K562 (cell line): ENCODE measurements at regions not wholly inside any gene's neighbourhood (a gene's known extent, or its start where the extent isn't known, plus 50 kb on each side); places are given as distances from the start of the nearest gene placed in this dataset.

Experiments used
- IRF2 ChIP-seq: sonication (generic); formaldehyde crosslinking; IDR thresholded peaks from 2 replicates; pipeline ENCODE4 v1.8.1; 2022; ENCODE audit warnings: mild to moderate bottlenecking, missing genetic modification reagents
- POLR2A ChIP-seq: fragments of 450-650 bp; conservative IDR thresholded peaks from 2 replicates; pipeline ENCODE4 v1.6.1; 2016

- TF ChIP-seq IRF2 (CRISPR knock-in tag) (no peak), POLR2A (no peak)
Observed at GRCh38 chr2:15794608-15795134, 145.7 kb upstream of the MYCN start.
